ENCODE measurements at regions not wholly inside any gene's neighbourhood (a gene's known extent, or its start where the extent isn't known, plus 50 kb on each side); places are given as distances from the start of the nearest gene placed in this dataset.
"Not testable (repeated sequence)": the region's sequence is repeated elsewhere in the genome, so short reads cannot be mapped to it uniquely, and the experiment has no call there.

DNA sequence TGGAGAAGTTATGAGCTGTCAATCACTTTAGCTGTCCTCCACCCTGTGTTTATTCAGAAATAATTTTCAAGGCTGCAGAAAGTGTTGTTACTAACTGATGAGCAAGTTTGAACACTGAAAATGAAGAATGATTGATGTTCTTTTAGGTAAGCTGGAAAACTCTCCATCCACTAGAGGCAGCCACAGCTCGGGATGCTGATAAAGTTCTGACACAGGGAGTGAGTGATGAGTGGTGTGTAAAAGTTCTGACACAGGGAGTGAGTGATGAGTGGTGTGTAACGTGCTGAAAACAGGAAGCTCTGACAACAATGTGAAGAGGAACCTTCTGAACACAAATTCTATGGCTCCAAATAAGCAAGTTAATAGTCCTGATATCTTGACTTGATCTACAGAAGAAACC, 197.5 kb upstream of the PTBP2 start:
- H4K20me1 ChIP-seq (ENCODE audit: insufficient read depth, low read length, poor library complexity, severe bottlenecking) = no peaks in the 10 kb centered on the region
- no peaks in the 10 kb centered on the region; the same call in 1 of the 2 replicates for H3K9me3 ChIP-seq (ENCODE audit: insufficient read depth, low read depth, low read length)
- H3K4me3 ChIP-seq (ENCODE audit: low read length, poor library complexity, severe bottlenecking) = no peak overlapping the region
- no peaks in the 10 kb centered on the region for H3K36me3 ChIP-seq (ENCODE audit: insufficient read depth, low read length)
- H3K4me2 ChIP-seq (ENCODE audit: low read depth, low read length, poor library complexity, severe bottlenecking) = no peak overlapping the region
- H3K79me2 ChIP-seq (ENCODE audit: insufficient read depth, low read length) = no peaks in the 10 kb centered on the region
- TF ChIP-seq, protein P1, sequence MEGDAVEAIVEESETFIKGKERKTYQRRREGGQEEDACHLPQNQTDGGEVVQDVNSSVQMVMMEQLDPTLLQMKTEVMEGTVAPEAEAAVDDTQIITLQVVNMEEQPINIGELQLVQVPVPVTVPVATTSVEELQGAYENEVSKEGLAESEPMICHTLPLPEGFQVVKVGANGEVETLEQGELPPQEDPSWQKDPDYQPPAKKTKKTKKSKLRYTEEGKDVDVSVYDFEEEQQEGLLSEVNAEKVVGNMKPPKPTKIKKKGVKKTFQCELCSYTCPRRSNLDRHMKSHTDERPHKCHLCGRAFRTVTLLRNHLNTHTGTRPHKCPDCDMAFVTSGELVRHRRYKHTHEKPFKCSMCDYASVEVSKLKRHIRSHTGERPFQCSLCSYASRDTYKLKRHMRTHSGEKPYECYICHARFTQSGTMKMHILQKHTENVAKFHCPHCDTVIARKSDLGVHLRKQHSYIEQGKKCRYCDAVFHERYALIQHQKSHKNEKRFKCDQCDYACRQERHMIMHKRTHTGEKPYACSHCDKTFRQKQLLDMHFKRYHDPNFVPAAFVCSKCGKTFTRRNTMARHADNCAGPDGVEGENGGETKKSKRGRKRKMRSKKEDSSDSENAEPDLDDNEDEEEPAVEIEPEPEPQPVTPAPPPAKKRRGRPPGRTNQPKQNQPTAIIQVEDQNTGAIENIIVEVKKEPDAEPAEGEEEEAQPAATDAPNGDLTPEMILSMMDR (conservative IDR thresholded peaks at IDR 0.05; ENCODE audit: low read length) = no peak
- no peak for TF ChIP-seq EZH2phosphoT487 (IDR thresholded peaks at IDR 0.05; ENCODE audit: borderline replicate concordance)
- H2AFZ ChIP-seq (ENCODE audit: low read length) = no peak overlapping the region
- no peaks in the 10 kb centered on the region for H3K27me3 ChIP-seq (ENCODE audit: insufficient read depth, low read length, poor library complexity, severe bottlenecking)
- H3K9me2 ChIP-seq (replicated peaks; ENCODE audit: low read depth, low read length) = no peaks in the 10 kb centered on the region; the same call in 1 of the 2 replicates
- no peaks in the 10 kb centered on the region for H3K4me1 ChIP-seq (ENCODE audit: insufficient read depth, low read length, poor library complexity, severe bottlenecking)
- no peak overlapping the region for H3K9ac ChIP-seq (ENCODE audit: low read depth, low read length, poor library complexity, severe bottlenecking)
- H3F3A ChIP-seq (ENCODE audit: low read depth) = no peaks in the 10 kb centered on the region

DNA sequence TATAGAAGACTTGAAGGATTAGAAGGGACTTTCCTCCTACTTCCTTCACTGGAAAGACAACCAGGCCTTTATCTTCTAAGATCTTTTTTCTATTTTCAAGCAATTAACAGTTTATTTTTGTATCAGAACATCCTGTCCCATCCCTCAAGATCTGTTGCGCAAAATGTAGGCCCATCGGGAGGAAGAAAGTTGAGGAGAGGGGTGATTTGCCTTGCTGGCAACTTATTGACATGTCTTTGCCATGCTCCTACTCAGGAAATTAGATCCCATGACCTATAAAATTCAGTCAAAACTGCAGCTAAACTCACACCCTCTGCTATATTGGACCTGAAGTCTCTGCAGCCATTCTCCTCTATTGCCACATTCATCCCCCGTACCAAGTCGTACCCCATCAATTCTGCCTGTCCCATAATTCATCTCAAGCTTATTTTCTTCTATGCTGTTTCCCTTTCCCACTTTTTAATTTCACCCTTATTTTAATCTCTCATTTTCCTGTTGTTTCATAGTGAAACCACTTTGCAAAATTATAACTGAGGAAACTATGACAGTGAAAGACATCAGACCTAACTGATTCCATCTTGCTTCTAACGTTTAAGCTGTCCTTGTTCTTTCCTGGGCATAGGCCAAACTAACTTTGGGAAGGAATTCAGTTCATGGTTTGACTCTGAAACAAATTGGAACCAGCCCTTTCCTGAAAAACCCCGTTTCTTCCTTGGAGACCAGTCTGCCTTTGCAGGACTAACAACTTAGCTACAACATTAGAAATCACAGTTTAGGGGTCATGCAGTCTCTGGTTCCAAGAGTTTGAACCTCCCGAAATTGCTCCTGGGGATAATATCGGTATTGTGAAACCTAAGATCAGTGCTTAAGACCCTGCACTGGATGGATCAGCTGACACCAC, 195.7 kb upstream of the PTBP2 start:
- no peak overlapping the region for H3K9ac ChIP-seq (ENCODE audit: low read depth, low read length, poor library complexity, severe bottlenecking)
- TF ChIP-seq, protein P1 (conservative IDR thresholded peaks at IDR 0.05; ENCODE audit: low read length) = no peak
- TF ChIP-seq EZH2phosphoT487 (IDR thresholded peaks at IDR 0.05; ENCODE audit: borderline replicate concordance) = no peak
- no peaks in the 10 kb centered on the region for H4K20me1 ChIP-seq (ENCODE audit: insufficient read depth, low read length, poor library complexity, severe bottlenecking)
- no peaks in the 10 kb centered on the region for H3K4me1 ChIP-seq (ENCODE audit: insufficient read depth, low read length, poor library complexity, severe bottlenecking)
- no peaks in the 10 kb centered on the region for H3F3A ChIP-seq (ENCODE audit: low read depth)
- no peaks in the 10 kb centered on the region for H3K79me2 ChIP-seq (ENCODE audit: insufficient read depth, low read length)
- H3K27me3 ChIP-seq (ENCODE audit: insufficient read depth, low read length, poor library complexity, severe bottlenecking) = no peaks in the 10 kb centered on the region
- H3K9me2 ChIP-seq (replicated peaks; ENCODE audit: low read depth, low read length) = no peaks in the 10 kb centered on the region
- H3K4me3 ChIP-seq (ENCODE audit: low read length, poor library complexity, severe bottlenecking) = no peak overlapping the region
- no peak overlapping the region for H3K4me2 ChIP-seq (ENCODE audit: low read depth, low read length, poor library complexity, severe bottlenecking)
- no peaks in the 10 kb centered on the region for H3K36me3 ChIP-seq (ENCODE audit: insufficient read depth, low read length)
- H2AFZ ChIP-seq (ENCODE audit: low read length) = no peak overlapping the region
- no peaks in the 10 kb centered on the region; the same call in 1 of the 2 replicates for H3K9me3 ChIP-seq (ENCODE audit: insufficient read depth, low read depth, low read length)

DNA sequence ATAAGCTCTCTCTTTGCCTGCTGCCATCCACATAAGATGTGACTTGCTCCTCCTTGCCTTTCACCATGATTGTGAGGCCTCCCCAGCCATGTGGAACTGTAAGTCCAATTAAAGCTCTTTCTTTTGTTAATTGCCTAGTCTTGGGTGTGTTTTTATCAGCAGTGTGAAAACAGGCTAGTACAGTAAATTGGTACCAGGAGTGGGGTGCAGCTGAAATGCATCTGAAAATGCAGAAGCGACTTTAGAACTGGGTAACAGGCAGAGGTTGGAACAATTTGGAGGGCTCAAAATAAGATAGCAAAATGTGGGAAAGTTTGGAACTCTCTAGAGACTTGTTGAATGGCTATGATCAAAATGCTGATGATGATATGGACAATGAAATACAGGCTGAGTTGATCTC, 192.9 kb upstream of the PTBP2 start:
- not testable (repeated sequence) for H3K9ac ChIP-seq (ENCODE audit: low read depth, low read length, poor library complexity, severe bottlenecking); H3K79me2 ChIP-seq (ENCODE audit: insufficient read depth, low read length); H4K20me1 ChIP-seq (ENCODE audit: insufficient read depth, low read length, poor library complexity, severe bottlenecking); H3K9me3 ChIP-seq (ENCODE audit: insufficient read depth, low read depth, low read length); H3F3A ChIP-seq (ENCODE audit: low read depth); H3K9me2 ChIP-seq (replicated peaks; ENCODE audit: low read depth, low read length); H2AFZ ChIP-seq (ENCODE audit: low read length); H3K36me3 ChIP-seq (ENCODE audit: insufficient read depth, low read length); H3K27me3 ChIP-seq (ENCODE audit: insufficient read depth, low read length, poor library complexity, severe bottlenecking); H3K4me3 ChIP-seq (ENCODE audit: low read length, poor library complexity, severe bottlenecking); H3K4me2 ChIP-seq (ENCODE audit: low read depth, low read length, poor library complexity, severe bottlenecking); H3K4me1 ChIP-seq (ENCODE audit: insufficient read depth, low read length, poor library complexity, severe bottlenecking)

DNA sequence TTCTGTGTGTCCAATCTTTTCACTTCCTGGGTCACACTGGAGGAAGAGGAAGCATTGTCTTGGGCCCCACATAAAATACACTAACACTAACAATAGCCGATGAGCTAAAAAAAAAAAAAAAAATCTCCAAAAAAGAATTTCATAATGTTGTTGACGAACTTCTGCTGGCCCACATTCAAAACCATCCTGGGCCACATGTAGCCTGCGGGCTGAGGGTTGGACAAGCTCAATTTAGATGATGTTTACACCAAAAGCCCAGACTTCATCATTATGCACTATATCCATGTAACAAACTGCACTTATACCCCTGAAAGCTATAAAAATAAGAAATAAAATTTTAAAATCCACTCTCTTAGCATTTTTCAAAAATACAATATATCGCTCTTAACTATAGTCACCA, 187.8 kb upstream of the PTBP2 start:
- Histone ChIP-seq H3K27me3 (ENCODE audit: insufficient read depth, low read length, poor library complexity, severe bottlenecking) (no peaks in the 10 kb centered on the region), H3K36me3 (ENCODE audit: insufficient read depth, low read length) (no peaks in the 10 kb centered on the region), H4K20me1 (ENCODE audit: insufficient read depth, low read length, poor library complexity, severe bottlenecking) (no peaks in the 10 kb centered on the region), H3K9ac (ENCODE audit: low read depth, low read length, poor library complexity, severe bottlenecking) (no peak overlapping the region), H3K4me2 (ENCODE audit: low read depth, low read length, poor library complexity, severe bottlenecking) (no peak overlapping the region), H3K4me1 (ENCODE audit: insufficient read depth, low read length, poor library complexity, severe bottlenecking) (no peaks in the 10 kb centered on the region), H3K4me3 (ENCODE audit: low read length, poor library complexity, severe bottlenecking) (no peak overlapping the region), H3F3A (ENCODE audit: low read depth) (no peaks in the 10 kb centered on the region), H3K79me2 (ENCODE audit: insufficient read depth, low read length) (no peaks in the 10 kb centered on the region), H3K9me3 (ENCODE audit: insufficient read depth, low read depth, low read length) (no peaks in the 10 kb centered on the region; the same call in 1 of the 2 replicates), H2AFZ (ENCODE audit: low read length) (no peak overlapping the region), H3K9me2 (replicated peaks; ENCODE audit: low read depth, low read length) (no peaks in the 10 kb centered on the region)
- no peak for TF ChIP-seq EZH2phosphoT487 (IDR thresholded peaks at IDR 0.05; ENCODE audit: borderline replicate concordance)
- TF ChIP-seq, protein P1 (conservative IDR thresholded peaks at IDR 0.05; ENCODE audit: low read length) = no peak
